Globus pallidus (tissue), 1 donor: ENCODE measurements at regions not wholly inside any gene's neighbourhood (a gene's known extent, or its start where the extent isn't known, plus 50 kb on each side); places are given as distances from the start of the nearest gene placed in this dataset.
"Not testable (repeated sequence)": the region's sequence is repeated elsewhere in the genome, so short reads cannot be mapped to it uniquely, and the experiment has no call there.

Source experiments
- DNase-seq: peaks from one replicate; pipeline ENCODE4 v3.0.0-alpha.2; 2015; ENCODE audit warnings: low spot score

GRCh38 chr2:146598791-146599190, 1246.0 kb upstream of the ACVR2A start:
- no peak for DNase-seq

GRCh38 chr2:146597291-146597690, 1247.5 kb upstream of the ACVR2A start:
- DNase-seq: no peak

GRCh38 chr2:146591908-146592307, 1252.9 kb upstream of the ACVR2A start:
- DNase-seq: no peak

- no peak for DNase-seq
These were observed 1257.5 kb upstream of the ACVR2A start for GRCh38 chr2:146587291-146587713.

DNA sequence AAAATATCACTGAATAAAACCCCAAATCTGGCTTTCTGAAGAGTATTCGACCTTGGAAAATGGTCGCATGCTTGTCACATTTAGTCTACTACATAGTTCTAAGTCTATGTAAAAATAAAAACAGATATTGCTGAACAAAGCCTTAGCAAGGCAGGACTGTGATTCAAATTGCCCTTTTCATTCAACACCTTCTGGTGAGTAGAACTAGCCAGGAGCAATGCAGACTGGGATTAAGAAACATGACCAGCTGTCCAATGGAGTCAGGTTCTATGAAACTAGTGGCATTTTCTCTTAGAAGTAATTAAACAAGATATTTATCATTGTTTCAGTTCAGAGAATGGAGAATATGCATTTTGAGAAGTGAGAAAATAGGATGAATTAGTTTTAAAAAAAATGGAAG, 1260.5 kb upstream of the ACVR2A start:
- DNase-seq: no peak

- DNase-seq: no peak
These were observed 1265.5 kb upstream of the ACVR2A start for GRCh38 chr2:146579147-146579930.

DNA sequence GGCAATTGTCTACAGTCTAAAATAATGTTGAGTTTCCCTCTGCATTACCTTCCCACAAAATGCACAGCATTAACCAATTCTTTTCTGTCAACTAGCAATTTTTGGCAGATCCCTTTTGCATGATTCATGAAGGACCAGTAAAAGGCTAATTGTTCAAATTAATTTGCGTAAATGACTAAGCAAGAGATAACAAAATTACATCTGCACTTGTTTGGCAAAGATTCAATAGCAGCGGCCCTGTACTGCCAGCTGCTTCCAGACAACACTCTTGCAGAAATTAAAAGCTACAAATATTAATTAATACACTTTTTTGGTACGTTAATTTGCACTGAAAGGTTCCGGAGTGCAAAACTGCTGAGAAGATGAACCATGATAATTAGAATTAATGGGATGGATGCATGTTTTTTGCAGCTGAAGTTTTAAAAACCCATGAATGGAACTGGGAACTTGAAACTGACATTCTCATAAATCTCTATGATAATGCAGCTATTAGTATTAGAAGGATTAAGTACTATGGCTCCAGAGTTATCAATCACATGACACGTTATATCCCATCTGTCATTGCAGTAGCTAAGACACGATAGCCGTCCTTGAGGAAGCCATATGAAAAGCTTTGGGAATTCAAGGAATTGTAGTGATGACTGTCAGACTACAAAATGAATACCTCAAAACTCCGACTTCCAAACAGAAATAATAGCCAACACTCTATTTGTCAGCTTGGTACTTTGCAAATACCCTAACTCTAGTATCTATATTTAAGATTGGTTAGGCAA, 1268.3 kb upstream of the ACVR2A start:
- no peak for DNase-seq

GRCh38 chr2:146572598-146572997, 1272.2 kb upstream of the ACVR2A start:
- no peak for DNase-seq

- no peak for DNase-seq
These were observed 1282.8 kb upstream of the ACVR2A start for GRCh38 chr2:146561996-146562395.

- no peak for DNase-seq
These were observed 1297.6 kb upstream of the ACVR2A start for GRCh38 chr2:146547236-146547635.

- DNase-seq: no peak
These were observed 1300.1 kb upstream of the ACVR2A start for GRCh38 chr2:146544701-146545100.

DNA sequence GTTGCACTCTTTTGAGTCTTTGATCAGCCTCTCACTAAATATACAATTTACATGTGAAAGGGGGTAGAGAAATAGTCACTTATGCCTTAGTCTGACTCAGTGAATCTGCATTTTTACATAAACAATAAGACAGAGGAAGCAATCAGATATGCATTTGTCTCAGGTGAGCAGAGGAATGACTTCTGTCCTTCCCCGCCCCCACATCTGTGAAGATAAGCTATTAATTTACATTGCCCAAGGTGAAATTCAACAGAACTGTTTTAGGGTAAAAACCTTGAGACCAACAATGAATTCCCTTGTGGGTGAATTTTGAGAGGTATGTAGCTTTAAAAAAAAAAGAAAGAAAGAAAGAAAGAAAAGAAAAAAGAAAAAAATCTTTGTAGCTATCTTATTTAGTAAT, 1302.9 kb upstream of the ACVR2A start:
- DNase-seq: no peak

DNA sequence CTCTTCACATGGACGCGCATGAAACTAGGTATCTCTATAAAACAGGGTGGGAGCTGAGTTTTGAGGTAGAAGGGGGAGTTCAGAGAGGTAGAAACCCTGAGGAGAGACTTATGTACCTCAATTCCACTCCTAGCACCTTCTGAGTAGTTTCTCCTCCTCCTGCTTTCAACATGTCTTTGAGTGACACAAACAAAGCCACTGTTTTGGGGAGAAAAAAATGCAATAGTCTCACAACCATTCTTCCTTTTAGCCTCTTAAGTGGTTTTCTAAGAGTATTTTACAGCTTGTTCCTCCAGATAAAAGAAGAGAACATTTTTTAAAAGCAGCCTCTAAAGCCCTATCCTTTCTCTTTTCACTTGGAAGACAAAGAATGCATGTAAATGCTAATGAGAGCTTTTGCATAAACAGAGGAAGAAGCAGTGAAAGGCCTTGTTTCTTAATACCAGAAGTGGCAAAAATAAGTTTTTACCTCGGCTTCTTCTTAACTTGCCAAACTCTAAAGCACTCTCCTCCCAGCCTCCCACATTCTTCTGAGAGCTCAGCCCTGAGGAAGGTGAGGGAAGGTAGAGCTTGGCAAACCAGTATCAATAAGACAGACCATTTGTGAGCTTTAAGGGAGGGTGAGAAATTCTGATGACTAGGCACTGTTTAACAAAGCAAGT, 1304.4 kb upstream of the ACVR2A start:
- peak; percentile 15 for DNase-seq

DNA sequence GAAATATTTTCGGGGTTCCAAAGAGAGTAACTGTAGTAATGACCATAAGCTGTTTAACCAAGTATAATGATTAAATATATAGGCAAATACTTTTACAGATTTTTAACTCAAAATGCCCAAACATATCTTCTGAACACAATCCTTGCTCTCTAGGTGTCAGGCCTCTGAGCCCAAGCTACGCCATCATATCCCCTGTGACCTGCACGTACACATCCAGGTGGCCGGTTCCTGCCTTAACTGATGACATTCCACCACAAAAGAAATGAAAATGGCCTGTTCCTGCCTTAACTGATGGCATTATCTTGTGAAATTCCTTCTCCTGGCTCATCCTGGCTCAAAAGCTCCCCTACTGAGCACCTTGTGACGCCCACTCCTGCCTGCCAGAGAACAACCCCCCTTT, 1305.1 kb upstream of the ACVR2A start:
- DNase-seq: not testable (repeated sequence)

DNA sequence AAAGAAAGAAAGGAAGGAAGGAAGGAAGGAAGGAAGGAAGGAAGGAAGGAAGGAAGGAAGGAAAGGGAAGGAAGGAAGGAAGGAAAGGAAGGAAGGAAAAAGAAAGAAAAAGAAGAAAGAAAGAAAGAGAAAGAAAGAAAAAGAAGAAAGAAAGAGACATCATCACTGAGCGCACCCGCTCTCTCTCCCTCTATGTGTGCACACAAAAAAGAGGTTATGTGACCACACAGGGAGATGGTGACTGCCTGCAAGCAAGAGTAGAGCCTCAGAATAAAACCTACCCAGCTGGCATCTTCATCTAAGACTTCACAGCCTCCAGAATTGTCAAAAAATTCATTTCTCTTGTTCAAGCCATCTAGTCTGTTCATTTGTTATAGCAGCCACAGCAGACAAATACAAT, 1307.4 kb upstream of the ACVR2A start:
- no peak for DNase-seq

DNA sequence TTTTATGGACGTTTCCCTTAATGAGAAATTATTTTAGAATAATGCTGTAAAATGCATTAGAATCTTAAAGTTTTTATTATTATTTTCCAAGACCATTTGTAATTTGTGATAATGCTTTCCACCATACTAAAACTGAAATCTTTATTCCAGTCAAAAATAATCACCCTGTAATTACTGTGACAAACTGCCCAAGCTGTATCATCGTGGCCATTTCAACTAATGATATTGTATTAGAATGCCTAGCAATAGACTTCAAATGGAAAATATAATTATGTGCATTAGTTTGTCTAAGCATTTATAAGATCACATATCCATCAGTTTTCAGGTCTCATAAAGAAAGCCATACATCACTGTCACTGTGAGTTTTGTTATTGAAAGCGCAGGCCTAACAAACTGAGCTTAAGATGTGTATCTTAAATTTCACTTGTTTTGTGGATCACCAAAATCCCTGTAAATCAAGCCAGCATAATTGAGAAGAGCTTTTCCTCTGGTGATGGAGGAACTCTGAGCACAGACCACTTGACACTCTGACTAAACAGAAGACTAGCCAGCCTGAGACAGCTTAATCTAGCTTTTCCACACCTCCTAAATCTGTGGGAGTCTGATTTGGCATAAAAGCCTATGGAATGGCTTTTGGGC, 1312.2 kb upstream of the ACVR2A start:
- no peak for DNase-seq

DNA sequence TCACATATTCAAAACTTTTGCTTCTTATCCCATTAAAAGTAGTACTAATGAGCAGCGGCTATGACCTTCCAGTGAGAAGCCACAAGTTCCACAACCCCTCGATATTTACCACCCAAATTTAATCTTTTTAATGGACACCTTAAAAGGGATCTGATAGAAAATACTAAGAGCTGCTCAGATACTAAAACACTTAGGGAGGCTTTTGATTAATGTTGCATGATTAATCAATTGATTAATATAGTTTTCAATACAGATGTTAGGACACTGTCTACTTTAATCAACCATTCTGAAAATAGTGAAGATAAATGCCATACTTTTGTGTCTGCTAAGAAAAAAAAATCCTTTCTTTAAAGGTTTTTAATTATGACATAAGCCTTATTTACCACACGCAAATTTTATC, 1312.8 kb upstream of the ACVR2A start:
- no peak for DNase-seq

- DNase-seq: no peak
These were observed 1313.9 kb upstream of the ACVR2A start for GRCh38 chr2:146530886-146531285.

- no peak for DNase-seq
These were observed 1317.7 kb upstream of the ACVR2A start for GRCh38 chr2:146527166-146527565.

DNA sequence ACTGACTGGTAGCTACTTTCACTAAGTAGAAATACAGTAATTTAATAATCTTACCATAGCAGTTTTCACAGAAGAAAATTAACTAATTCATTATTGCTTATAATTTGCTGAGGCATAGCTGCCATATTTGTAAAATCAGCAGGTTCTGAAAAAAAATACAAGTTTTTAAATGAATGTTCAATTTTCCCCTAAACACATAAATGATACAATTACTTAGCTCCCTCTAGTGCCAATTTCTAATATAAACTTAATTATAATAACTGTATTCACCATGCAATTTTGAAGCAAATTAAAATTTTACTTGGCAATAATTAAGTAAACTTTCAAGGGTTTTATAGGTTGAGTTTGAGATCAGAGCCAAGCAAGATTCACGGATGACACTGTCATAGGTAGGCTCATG, 1321.6 kb upstream of the ACVR2A start:
- DNase-seq: peak; percentile 1

- no peak for DNase-seq
These were observed 1338.0 kb upstream of the ACVR2A start for GRCh38 chr2:146506851-146507250.

GRCh38 chr2:146503366-146503765, 1341.5 kb upstream of the ACVR2A start:
- DNase-seq: no peak
